ENCODE measurements at regions not wholly inside any gene's neighbourhood (a gene's known extent, or its start where the extent isn't known, plus 50 kb on each side); places are given as distances from the start of the nearest gene placed in this dataset.

DNA sequence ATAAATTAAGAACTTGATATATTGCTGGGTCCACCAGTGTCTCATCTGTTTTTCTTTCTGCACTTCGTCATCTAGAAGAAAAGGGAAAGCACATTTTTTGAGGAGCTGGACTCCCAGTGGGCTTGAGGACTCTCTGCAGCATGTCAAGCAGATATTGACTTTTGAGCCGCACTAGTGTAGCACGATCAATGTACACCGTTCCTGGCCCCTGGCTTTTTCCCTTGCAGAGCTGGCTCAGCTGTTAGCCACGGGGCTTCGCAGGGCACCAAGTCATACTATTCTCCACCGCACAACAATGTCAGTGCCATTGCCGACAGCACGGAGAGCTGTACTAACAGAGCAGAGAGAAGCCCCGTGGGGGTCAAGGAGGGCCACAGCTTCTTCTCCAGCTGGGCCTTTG, 235.4 kb upstream of the HABP2 start:
- H3K27me3 ChIP-seq (ENCODE audit: control insufficient read depth, insufficient read depth, low read length) = no peaks in the 10 kb centered on the region
- no peaks in the 10 kb centered on the region for H3K9me3 ChIP-seq (ENCODE audit: control insufficient read depth, insufficient read depth, low read depth, low read length)
- H4K20me1 ChIP-seq (ENCODE audit: control insufficient read depth, extremely low read depth, insufficient read depth, low read length) = no peaks in the 10 kb centered on the region
- no peak for DNase-seq (ENCODE audit: low read depth in 2 of 2)
- no peak overlapping the region for H3K9ac ChIP-seq (ENCODE audit: insufficient read depth, low read length)
- no peak overlapping the region for H3K4me3 ChIP-seq (replicated peaks in 1 of 4; ENCODE audit: control extremely low read depth in 1 of 4, insufficient read depth in 1 of 4, low read depth in 3 of 4, low read length in 4 of 4)
- no peak overlapping the region for H3K27ac ChIP-seq (ENCODE audit: insufficient read depth, low read length)
- no peak overlapping the region for H3K4me2 ChIP-seq (ENCODE audit: extremely low read depth, insufficient read depth, low read length)
- TF ChIP-seq, protein P1, sequence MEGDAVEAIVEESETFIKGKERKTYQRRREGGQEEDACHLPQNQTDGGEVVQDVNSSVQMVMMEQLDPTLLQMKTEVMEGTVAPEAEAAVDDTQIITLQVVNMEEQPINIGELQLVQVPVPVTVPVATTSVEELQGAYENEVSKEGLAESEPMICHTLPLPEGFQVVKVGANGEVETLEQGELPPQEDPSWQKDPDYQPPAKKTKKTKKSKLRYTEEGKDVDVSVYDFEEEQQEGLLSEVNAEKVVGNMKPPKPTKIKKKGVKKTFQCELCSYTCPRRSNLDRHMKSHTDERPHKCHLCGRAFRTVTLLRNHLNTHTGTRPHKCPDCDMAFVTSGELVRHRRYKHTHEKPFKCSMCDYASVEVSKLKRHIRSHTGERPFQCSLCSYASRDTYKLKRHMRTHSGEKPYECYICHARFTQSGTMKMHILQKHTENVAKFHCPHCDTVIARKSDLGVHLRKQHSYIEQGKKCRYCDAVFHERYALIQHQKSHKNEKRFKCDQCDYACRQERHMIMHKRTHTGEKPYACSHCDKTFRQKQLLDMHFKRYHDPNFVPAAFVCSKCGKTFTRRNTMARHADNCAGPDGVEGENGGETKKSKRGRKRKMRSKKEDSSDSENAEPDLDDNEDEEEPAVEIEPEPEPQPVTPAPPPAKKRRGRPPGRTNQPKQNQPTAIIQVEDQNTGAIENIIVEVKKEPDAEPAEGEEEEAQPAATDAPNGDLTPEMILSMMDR (conservative IDR thresholded peaks at IDR 0.05 in 1 of 2, IDR thresholded peaks at IDR 0.05 in 1 of 2; ENCODE audit: low read depth in 1 of 2, low read length in 2 of 2) = no peak
- TF ChIP-seq EZH2 (IDR thresholded peaks at IDR 0.05; ENCODE audit: low read length, missing control alignments) = no peak
- H2AFZ ChIP-seq (ENCODE audit: low read length) = no peak overlapping the region
- no peaks in the 10 kb centered on the region for H3K79me2 ChIP-seq (ENCODE audit: control insufficient read depth, insufficient read depth, low read length)
- no peaks in the 10 kb centered on the region for H3K4me1 ChIP-seq (ENCODE audit: control insufficient read depth, extremely low read depth, insufficient read depth, low read length)
- no peaks in the 10 kb centered on the region for H3K36me3 ChIP-seq (ENCODE audit: control insufficient read depth, insufficient read depth, low read length)

DNA sequence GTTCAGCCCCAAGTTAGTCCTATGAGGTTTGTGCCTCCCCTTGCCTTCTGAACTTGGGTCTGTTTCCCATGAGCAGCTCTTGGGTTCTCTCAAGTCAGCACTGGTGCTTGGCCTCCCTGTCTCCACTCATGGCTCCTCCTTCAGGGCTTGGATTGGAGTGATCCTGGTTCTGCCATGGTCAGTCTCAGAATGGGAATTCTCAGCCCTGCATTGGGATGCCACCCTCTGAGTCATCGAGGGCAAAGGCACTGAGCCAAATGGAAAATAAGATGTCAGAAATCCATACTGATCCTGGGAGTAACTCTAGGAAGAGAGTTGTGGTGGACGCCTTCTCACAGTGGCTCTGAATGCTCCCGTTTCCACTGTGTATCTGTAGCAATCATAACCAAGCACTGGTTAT, 233.4 kb upstream of the HABP2 start:
- Histone ChIP-seq H3K36me3 (ENCODE audit: control insufficient read depth, insufficient read depth, low read length) (no peaks in the 10 kb centered on the region), H3K79me2 (ENCODE audit: control insufficient read depth, insufficient read depth, low read length) (no peaks in the 10 kb centered on the region), H3K9ac (ENCODE audit: insufficient read depth, low read length) (no peak overlapping the region), H3K27me3 (ENCODE audit: control insufficient read depth, insufficient read depth, low read length) (no peaks in the 10 kb centered on the region), H2AFZ (ENCODE audit: low read length) (no peak overlapping the region), H3K4me2 (ENCODE audit: extremely low read depth, insufficient read depth, low read length) (no peak overlapping the region), H3K4me1 (ENCODE audit: control insufficient read depth, extremely low read depth, insufficient read depth, low read length) (no peaks in the 10 kb centered on the region), H3K9me3 (ENCODE audit: control insufficient read depth, insufficient read depth, low read depth, low read length) (no peaks in the 10 kb centered on the region), H3K4me3 (replicated peaks in 1 of 4; ENCODE audit: control extremely low read depth in 1 of 4, insufficient read depth in 1 of 4, low read depth in 3 of 4, low read length in 4 of 4) (no peak overlapping the region), H3K27ac (ENCODE audit: insufficient read depth, low read length) (no peak overlapping the region), H4K20me1 (ENCODE audit: control insufficient read depth, extremely low read depth, insufficient read depth, low read length) (no peaks in the 10 kb centered on the region)
- no peak for DNase-seq (ENCODE audit: low read depth in 2 of 2)
- TF ChIP-seq, protein P1 (conservative IDR thresholded peaks at IDR 0.05 in 1 of 2, IDR thresholded peaks at IDR 0.05 in 1 of 2; ENCODE audit: low read depth in 1 of 2, low read length in 2 of 2) = no peak
- no peak for TF ChIP-seq EZH2 (IDR thresholded peaks at IDR 0.05; ENCODE audit: low read length, missing control alignments)

DNA sequence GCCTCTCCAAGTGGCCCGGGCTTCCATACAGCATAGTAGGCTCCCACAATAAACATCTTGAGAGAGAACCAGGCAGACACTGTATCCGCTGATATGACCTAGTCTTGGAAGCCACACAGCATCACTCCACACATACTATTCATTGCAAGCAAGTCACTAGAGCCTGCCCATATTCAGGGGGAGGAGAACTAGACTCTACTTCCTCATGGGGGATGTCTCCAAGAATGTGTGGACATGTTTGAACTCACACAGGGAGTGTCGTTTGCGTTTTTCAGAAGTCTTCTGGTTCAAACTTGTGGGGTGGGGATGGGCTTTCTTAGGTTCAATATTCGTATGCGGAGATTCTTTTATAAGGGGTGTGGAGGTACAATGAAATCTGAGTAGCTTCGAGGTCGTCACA, 232.6 kb upstream of the HABP2 start:
- no peaks in the 10 kb centered on the region for H3K4me1 ChIP-seq (ENCODE audit: control insufficient read depth, extremely low read depth, insufficient read depth, low read length)
- no peak overlapping the region for H2AFZ ChIP-seq (ENCODE audit: low read length)
- no peak for DNase-seq (ENCODE audit: low read depth in 2 of 2)
- TF ChIP-seq, protein P1 (conservative IDR thresholded peaks at IDR 0.05 in 1 of 2, IDR thresholded peaks at IDR 0.05 in 1 of 2; ENCODE audit: low read depth in 1 of 2, low read length in 2 of 2) = no peak
- no peak for TF ChIP-seq EZH2 (IDR thresholded peaks at IDR 0.05; ENCODE audit: low read length, missing control alignments)
- H3K4me3 ChIP-seq (replicated peaks in 1 of 4; ENCODE audit: control extremely low read depth in 1 of 4, insufficient read depth in 1 of 4, low read depth in 3 of 4, low read length in 4 of 4) = no peak overlapping the region
- no peaks in the 10 kb centered on the region for H3K79me2 ChIP-seq (ENCODE audit: control insufficient read depth, insufficient read depth, low read length)
- H3K4me2 ChIP-seq (ENCODE audit: extremely low read depth, insufficient read depth, low read length) = no peak overlapping the region
- H3K9ac ChIP-seq (ENCODE audit: insufficient read depth, low read length) = no peak overlapping the region
- H3K27ac ChIP-seq (ENCODE audit: insufficient read depth, low read length) = no peak overlapping the region
- no peaks in the 10 kb centered on the region for H3K9me3 ChIP-seq (ENCODE audit: control insufficient read depth, insufficient read depth, low read depth, low read length)
- no peaks in the 10 kb centered on the region for H4K20me1 ChIP-seq (ENCODE audit: control insufficient read depth, extremely low read depth, insufficient read depth, low read length)
- no peaks in the 10 kb centered on the region for H3K36me3 ChIP-seq (ENCODE audit: control insufficient read depth, insufficient read depth, low read length)
- no peaks in the 10 kb centered on the region for H3K27me3 ChIP-seq (ENCODE audit: control insufficient read depth, insufficient read depth, low read length)

All from fibroblast of lung (primary cell).